ENCODE measurements at regions not wholly inside any gene's neighbourhood (a gene's known extent, or its start where the extent isn't known, plus 50 kb on each side); places are given as distances from the start of the nearest gene placed in this dataset.
A peak's percentile ranks its signal among the peaks of the same experiment; 100 is the strongest.

DNA sequence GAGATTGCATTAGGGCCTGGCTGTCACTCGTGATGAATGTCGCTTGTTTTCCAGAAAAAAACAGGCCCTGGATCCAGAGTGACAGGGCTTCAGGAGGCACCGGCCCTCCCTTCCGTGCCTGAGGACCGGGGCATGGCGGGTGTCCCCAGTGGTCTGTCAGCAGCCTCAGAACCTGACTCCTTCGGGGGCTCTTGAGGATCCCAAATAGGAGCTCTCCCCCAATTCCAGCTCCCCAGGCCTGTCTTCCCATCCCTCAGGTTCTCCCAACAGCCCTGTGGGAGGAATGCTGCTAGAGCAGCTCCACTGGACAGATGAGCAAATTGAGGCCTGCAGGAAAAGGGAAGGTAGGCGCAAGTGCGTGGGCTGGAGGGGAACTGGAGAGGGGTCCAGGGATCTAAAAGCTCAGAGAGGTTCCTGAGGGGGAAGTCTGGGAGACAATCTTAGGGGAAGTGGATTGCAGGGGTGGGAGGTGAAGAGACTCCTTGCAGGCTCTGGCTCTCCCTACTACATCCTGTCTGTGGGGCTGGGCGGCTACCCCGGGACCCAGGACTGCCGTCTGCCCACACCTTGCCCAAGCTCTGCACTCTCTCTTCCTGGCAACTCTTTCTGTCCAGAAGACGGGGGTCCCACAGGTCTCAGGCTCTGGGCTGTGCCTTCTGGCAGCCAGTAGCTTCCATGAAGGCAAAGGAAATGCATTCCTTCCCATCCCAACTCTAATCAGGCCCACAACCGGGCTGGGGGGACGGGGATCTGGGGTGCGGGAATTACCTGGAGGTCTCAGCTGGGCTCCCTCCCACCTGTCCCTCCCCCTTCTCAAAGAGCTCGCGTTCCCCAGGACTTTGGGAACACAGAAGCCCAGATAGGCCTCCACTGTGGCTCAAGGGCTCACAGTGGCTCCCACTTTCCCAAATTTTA lies 105.7 kb upstream of the CASZ1 start:
- peak; percentile 22 for TF ChIP-seq EP300 (conservative IDR thresholded peaks at IDR 0.05; ENCODE audit: poor library complexity, severe bottlenecking)
- no peak for TF ChIP-seq POLR2AphosphoS5 (IDR thresholded peaks at IDR 0.05)
- no peaks in the 10 kb centered on the region for H4K20me1 ChIP-seq (ENCODE audit: insufficient read depth)
- no peaks in the 10 kb centered on the region for H3K9me3 ChIP-seq (ENCODE audit: low read length)
- no peaks in the 10 kb centered on the region for H3K27me3 ChIP-seq (ENCODE audit: insufficient read depth, low read depth, low read length)
- H3K4me2 ChIP-seq (ENCODE audit: low read length) = no peak overlapping the region
- no peak overlapping the region for H3K9ac ChIP-seq (ENCODE audit: low read length)
- H3K4me3 ChIP-seq (ENCODE audit: low read length) = no peak overlapping the region
- no peaks in the 10 kb centered on the region for H3K79me2 ChIP-seq (replicated peaks; ENCODE audit: insufficient read depth, low read length)
- no peaks in the 10 kb centered on the region for H3K36me3 ChIP-seq (ENCODE audit: insufficient read depth, low read length)
- no peaks in the 10 kb centered on the region for H3F3A ChIP-seq (ENCODE audit: insufficient read depth, low read length, poor library complexity, severe bottlenecking)
- no peak overlapping the region for H3K27ac ChIP-seq (ENCODE audit: low read length)
- no peak overlapping the region for H2AFZ ChIP-seq (ENCODE audit: low read depth, low read length)
- H3K9me2 ChIP-seq (ENCODE audit: insufficient read depth, low read length) = no peaks in the 10 kb centered on the region

DNA sequence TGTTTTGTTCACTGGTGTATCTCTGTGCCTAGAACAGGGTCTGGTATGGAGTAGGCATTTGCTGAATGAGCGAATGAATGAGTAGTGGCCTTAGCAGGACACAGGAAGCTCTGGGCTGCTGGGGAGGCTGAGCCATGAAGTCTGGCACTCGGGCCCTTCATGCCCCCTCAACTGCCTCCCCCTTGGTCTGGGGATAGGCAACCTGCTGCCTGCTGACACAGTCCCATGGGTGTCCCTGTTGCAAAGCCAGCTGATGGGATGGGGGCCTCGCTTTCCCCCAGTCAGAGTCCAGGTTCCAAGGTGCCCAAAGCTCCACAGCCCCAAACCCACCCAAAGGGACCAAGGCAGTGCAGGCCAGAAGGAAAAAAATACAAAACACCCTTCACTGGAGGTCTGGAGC lies 107.0 kb upstream of the CASZ1 start:
- Histone ChIP-seq H3F3A (ENCODE audit: insufficient read depth, low read length, poor library complexity, severe bottlenecking) (no peaks in the 10 kb centered on the region), H4K20me1 (ENCODE audit: insufficient read depth) (no peaks in the 10 kb centered on the region), H3K36me3 (ENCODE audit: insufficient read depth, low read length) (no peaks in the 10 kb centered on the region), H3K9me2 (ENCODE audit: insufficient read depth, low read length) (no peaks in the 10 kb centered on the region), H3K9me3 (ENCODE audit: low read length) (no peaks in the 10 kb centered on the region), H3K27me3 (ENCODE audit: insufficient read depth, low read depth, low read length) (no peaks in the 10 kb centered on the region), H2AFZ (ENCODE audit: low read depth, low read length) (no peak overlapping the region), H3K4me3 (ENCODE audit: low read length) (no peak overlapping the region), H3K9ac (ENCODE audit: low read length) (no peak overlapping the region), H3K79me2 (replicated peaks; ENCODE audit: insufficient read depth, low read length) (no peaks in the 10 kb centered on the region), H3K27ac (ENCODE audit: low read length) (no peak overlapping the region), H3K4me2 (ENCODE audit: low read length) (no peak overlapping the region)
- TF ChIP-seq POLR2AphosphoS5 (IDR thresholded peaks at IDR 0.05) = no peak
- TF ChIP-seq SMC3 (conservative IDR thresholded peaks at IDR 0.05; ENCODE audit: poor library complexity) = no peak
- TF ChIP-seq EP300 (conservative IDR thresholded peaks at IDR 0.05; ENCODE audit: poor library complexity, severe bottlenecking) = no peak
- TF ChIP-seq, protein P1, sequence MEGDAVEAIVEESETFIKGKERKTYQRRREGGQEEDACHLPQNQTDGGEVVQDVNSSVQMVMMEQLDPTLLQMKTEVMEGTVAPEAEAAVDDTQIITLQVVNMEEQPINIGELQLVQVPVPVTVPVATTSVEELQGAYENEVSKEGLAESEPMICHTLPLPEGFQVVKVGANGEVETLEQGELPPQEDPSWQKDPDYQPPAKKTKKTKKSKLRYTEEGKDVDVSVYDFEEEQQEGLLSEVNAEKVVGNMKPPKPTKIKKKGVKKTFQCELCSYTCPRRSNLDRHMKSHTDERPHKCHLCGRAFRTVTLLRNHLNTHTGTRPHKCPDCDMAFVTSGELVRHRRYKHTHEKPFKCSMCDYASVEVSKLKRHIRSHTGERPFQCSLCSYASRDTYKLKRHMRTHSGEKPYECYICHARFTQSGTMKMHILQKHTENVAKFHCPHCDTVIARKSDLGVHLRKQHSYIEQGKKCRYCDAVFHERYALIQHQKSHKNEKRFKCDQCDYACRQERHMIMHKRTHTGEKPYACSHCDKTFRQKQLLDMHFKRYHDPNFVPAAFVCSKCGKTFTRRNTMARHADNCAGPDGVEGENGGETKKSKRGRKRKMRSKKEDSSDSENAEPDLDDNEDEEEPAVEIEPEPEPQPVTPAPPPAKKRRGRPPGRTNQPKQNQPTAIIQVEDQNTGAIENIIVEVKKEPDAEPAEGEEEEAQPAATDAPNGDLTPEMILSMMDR (IDR thresholded peaks at IDR 0.05; ENCODE audit: poor library complexity, severe bottlenecking) = no peak
- TF ChIP-seq, protein P2, sequence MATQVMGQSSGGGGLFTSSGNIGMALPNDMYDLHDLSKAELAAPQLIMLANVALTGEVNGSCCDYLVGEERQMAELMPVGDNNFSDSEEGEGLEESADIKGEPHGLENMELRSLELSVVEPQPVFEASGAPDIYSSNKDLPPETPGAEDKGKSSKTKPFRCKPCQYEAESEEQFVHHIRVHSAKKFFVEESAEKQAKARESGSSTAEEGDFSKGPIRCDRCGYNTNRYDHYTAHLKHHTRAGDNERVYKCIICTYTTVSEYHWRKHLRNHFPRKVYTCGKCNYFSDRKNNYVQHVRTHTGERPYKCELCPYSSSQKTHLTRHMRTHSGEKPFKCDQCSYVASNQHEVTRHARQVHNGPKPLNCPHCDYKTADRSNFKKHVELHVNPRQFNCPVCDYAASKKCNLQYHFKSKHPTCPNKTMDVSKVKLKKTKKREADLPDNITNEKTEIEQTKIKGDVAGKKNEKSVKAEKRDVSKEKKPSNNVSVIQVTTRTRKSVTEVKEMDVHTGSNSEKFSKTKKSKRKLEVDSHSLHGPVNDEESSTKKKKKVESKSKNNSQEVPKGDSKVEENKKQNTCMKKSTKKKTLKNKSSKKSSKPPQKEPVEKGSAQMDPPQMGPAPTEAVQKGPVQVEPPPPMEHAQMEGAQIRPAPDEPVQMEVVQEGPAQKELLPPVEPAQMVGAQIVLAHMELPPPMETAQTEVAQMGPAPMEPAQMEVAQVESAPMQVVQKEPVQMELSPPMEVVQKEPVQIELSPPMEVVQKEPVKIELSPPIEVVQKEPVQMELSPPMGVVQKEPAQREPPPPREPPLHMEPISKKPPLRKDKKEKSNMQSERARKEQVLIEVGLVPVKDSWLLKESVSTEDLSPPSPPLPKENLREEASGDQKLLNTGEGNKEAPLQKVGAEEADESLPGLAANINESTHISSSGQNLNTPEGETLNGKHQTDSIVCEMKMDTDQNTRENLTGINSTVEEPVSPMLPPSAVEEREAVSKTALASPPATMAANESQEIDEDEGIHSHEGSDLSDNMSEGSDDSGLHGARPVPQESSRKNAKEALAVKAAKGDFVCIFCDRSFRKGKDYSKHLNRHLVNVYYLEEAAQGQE (IDR thresholded peaks at IDR 0.05; ENCODE audit: borderline replicate concordance) = no peak
- no peak for TF ChIP-seq TAF1 (IDR thresholded peaks at IDR 0.05; ENCODE audit: low read depth)
- TF ChIP-seq MXI1 (conservative IDR thresholded peaks at IDR 0.05; ENCODE audit: poor library complexity, severe bottlenecking) = no peak
- no peak for TF ChIP-seq EZH2 (IDR thresholded peaks at IDR 0.05; ENCODE audit: borderline replicate concordance, insufficient read depth, low read length, poor library complexity, severe bottlenecking)
